ENCODE measurements at regions not wholly inside any gene's neighbourhood (a gene's known extent, or its start where the extent isn't known, plus 50 kb on each side); places are given as distances from the start of the nearest gene placed in this dataset.
"Not testable (repeated sequence)": the region's sequence is repeated elsewhere in the genome, so short reads cannot be mapped to it uniquely, and the experiment has no call there.

DNA sequence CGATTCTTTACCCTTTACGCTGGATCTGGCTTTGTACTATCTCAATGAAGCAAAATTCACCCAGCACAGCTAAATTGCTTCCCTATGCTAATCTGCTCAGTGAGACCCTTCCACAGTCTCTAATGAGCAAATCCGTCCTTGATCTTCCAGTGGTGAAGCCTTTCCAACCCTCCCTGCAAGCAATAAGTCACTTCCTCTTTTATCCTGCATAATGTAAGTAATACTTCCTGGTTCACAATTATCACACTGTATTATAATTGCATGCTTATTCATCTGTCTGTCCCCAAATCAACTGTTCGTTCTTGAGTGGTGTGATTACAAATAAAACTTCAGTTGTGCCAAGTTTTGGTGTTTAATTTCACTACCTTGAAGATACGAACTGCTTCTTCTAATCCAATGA lies 404.0 kb downstream of the ADCYAP1 start:
- no peaks in the 10 kb centered on the region for H3K27me3 ChIP-seq (ENCODE audit: low read depth, low read length)
- H3K4me3 ChIP-seq (ENCODE audit: low read length), result no peak overlapping the region
- no peak overlapping the region for H3K9ac ChIP-seq (ENCODE audit: low read length)
- no peaks in the 10 kb centered on the region for H4K20me1 ChIP-seq (ENCODE audit: insufficient read depth, low read length)
- H3K27ac ChIP-seq (ENCODE audit: low read length), result no peak overlapping the region
- H3K4me2 ChIP-seq (ENCODE audit: low read length), result no peak overlapping the region
- no peaks in the 10 kb centered on the region for H3K79me2 ChIP-seq (ENCODE audit: low read length)
- H3K9me3 ChIP-seq (ENCODE audit: insufficient read depth, low read length), result no peaks in the 10 kb centered on the region
- H2AFZ ChIP-seq (ENCODE audit: low read depth, low read length), result no peak overlapping the region
- no peak for TF ChIP-seq EZH2phosphoT487 (IDR thresholded peaks at IDR 0.05; ENCODE audit: low read depth)
- TF ChIP-seq, protein P1, sequence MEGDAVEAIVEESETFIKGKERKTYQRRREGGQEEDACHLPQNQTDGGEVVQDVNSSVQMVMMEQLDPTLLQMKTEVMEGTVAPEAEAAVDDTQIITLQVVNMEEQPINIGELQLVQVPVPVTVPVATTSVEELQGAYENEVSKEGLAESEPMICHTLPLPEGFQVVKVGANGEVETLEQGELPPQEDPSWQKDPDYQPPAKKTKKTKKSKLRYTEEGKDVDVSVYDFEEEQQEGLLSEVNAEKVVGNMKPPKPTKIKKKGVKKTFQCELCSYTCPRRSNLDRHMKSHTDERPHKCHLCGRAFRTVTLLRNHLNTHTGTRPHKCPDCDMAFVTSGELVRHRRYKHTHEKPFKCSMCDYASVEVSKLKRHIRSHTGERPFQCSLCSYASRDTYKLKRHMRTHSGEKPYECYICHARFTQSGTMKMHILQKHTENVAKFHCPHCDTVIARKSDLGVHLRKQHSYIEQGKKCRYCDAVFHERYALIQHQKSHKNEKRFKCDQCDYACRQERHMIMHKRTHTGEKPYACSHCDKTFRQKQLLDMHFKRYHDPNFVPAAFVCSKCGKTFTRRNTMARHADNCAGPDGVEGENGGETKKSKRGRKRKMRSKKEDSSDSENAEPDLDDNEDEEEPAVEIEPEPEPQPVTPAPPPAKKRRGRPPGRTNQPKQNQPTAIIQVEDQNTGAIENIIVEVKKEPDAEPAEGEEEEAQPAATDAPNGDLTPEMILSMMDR (IDR thresholded peaks at IDR 0.05; ENCODE audit: low read depth, low read length), result no peak
- H3K36me3 ChIP-seq (replicated peaks; ENCODE audit: low read depth, low read length), result no peaks in the 10 kb centered on the region
- no peaks in the 10 kb centered on the region for H3K4me1 ChIP-seq (ENCODE audit: low read length)

DNA sequence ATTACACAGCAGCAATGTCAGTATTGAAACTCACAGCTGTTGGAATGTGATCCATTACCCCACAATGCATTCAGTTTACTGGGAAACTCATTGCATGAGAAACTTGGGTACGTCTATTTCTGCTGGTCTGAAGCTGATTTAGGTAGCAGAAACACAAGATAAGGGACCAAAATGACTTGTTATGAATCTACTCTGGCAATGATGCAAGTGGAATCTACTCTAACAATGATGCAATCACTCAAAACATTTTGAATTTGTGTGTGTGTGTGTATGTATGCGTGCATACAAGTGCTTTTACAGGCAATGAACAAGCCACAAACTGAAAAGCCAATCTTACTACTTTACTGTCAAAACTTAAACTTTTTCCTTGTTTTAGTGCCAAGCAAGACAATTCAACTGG lies 406.7 kb downstream of the ADCYAP1 start:
- H3K9me3 ChIP-seq (ENCODE audit: insufficient read depth, low read length), result no peaks in the 10 kb centered on the region
- no peak overlapping the region for H2AFZ ChIP-seq (ENCODE audit: low read depth, low read length)
- H3K27me3 ChIP-seq (ENCODE audit: low read depth, low read length), result no peaks in the 10 kb centered on the region
- H4K20me1 ChIP-seq (ENCODE audit: insufficient read depth, low read length), result no peaks in the 10 kb centered on the region
- no peak overlapping the region for H3K9ac ChIP-seq (ENCODE audit: low read length)
- no peaks in the 10 kb centered on the region for H3K79me2 ChIP-seq (ENCODE audit: low read length)
- H3K4me2 ChIP-seq (ENCODE audit: low read length), result no peak overlapping the region
- H3K4me3 ChIP-seq (ENCODE audit: low read length), result no peak overlapping the region
- TF ChIP-seq, protein P1 (IDR thresholded peaks at IDR 0.05; ENCODE audit: low read depth, low read length), result no peak
- TF ChIP-seq EZH2phosphoT487 (IDR thresholded peaks at IDR 0.05; ENCODE audit: low read depth), result no peak
- H3K36me3 ChIP-seq (replicated peaks; ENCODE audit: low read depth, low read length), result no peaks in the 10 kb centered on the region
- no peaks in the 10 kb centered on the region for H3K4me1 ChIP-seq (ENCODE audit: low read length)
- no peak overlapping the region for H3K27ac ChIP-seq (ENCODE audit: low read length)

DNA sequence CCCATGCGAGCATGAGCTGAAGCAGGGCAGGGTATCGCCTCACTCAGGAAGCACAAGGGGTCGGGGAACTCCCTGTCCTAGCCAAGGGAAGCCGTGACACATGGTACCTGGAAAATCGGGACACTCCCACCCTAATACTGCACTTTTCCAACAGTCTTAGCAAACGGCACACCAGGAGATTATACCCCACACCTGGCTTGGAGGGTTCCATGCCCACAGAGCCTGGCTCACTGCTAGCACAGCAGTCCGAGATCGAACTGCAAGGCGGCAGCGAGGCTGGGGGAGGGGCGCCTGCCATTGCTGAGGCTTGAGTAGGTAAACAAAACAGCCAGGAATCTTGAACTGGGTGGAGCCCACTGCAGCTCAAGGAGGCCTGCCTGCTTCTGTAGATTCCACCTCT lies 430.7 kb downstream of the ADCYAP1 start:
- H2AFZ ChIP-seq (ENCODE audit: low read depth, low read length); H3K4me1 ChIP-seq (ENCODE audit: low read length); H4K20me1 ChIP-seq (ENCODE audit: insufficient read depth, low read length); H3K79me2 ChIP-seq (ENCODE audit: low read length); H3K4me3 ChIP-seq (ENCODE audit: low read length); H3K9me3 ChIP-seq (ENCODE audit: insufficient read depth, low read length); H3K36me3 ChIP-seq (replicated peaks; ENCODE audit: low read depth, low read length); H3K27ac ChIP-seq (ENCODE audit: low read length); H3K27me3 ChIP-seq (ENCODE audit: low read depth, low read length); H3K9ac ChIP-seq (ENCODE audit: low read length); H3K4me2 ChIP-seq (ENCODE audit: low read length): not testable (repeated sequence)

DNA sequence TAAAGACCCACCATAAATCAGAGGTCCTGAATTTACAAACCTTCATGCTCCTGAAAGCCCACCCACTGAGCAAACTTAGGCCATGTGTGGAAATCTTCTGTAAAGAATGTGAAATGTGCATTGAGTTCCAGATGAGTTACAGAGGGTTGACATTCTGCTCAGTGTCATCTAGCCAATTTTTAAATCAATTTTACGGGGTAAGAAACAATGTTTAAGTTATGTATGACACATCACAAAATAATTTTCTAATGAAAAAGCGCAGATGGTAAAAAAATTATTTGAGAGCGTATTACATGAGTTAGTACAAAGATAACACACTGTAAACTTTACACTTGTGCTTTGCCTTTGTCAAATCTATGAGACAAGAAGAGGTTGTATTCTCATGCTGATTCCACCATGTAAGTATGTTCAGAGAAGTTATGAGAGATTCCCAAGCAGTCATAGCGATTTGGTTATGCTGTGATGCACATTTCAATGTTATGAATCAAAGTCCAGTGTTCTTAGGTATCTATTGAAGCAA lies 446.3 kb downstream of the ADCYAP1 start:
- H2AFZ ChIP-seq (ENCODE audit: low read depth, low read length), result no peak overlapping the region
- H3K4me1 ChIP-seq (ENCODE audit: low read length), result no peaks in the 10 kb centered on the region
- H4K20me1 ChIP-seq (ENCODE audit: insufficient read depth, low read length), result no peaks in the 10 kb centered on the region; the same call in 1 of the 2 replicates
- H3K79me2 ChIP-seq (ENCODE audit: low read length), result no peaks in the 10 kb centered on the region
- no peak overlapping the region for H3K4me3 ChIP-seq (ENCODE audit: low read length)
- TF ChIP-seq EZH2phosphoT487 (IDR thresholded peaks at IDR 0.05; ENCODE audit: low read depth), result no peak
- TF ChIP-seq, protein P1 (IDR thresholded peaks at IDR 0.05; ENCODE audit: low read depth, low read length), result no peak
- no peak overlapping the region for H3K9ac ChIP-seq (ENCODE audit: low read length)
- H3K4me2 ChIP-seq (ENCODE audit: low read length), result no peak overlapping the region
- no peaks in the 10 kb centered on the region for H3K27me3 ChIP-seq (ENCODE audit: low read depth, low read length)
- H3K9me3 ChIP-seq (ENCODE audit: insufficient read depth, low read length), result no peaks in the 10 kb centered on the region
- H3K36me3 ChIP-seq (replicated peaks; ENCODE audit: low read depth, low read length), result no peaks in the 10 kb centered on the region
- no peak overlapping the region for H3K27ac ChIP-seq (ENCODE audit: low read length)

DNA sequence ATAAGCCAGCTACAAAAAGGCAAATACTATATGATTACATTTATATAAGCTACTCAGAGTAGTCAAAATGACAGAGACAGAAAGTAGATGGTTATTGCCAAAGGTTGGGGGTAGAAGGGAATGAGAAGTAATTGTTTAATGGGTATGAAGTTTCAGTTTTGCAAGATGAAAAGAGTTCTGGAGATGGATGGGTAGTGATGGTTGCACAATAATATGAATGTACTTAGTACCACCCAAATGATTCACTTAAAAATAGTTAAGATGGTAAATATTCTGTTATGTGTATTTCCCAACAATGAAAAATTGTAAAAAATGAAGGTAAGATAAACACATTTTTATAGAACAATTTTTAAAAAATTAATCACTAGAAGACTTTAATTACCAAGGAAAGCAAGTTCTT lies 448.4 kb downstream of the ADCYAP1 start:
- no peak for TF ChIP-seq EZH2phosphoT487 (IDR thresholded peaks at IDR 0.05; ENCODE audit: low read depth)
- TF ChIP-seq, protein P1 (IDR thresholded peaks at IDR 0.05; ENCODE audit: low read depth, low read length), result no peak
- H4K20me1 ChIP-seq (ENCODE audit: insufficient read depth, low read length), result no peaks in the 10 kb centered on the region
- no peaks in the 10 kb centered on the region for H3K36me3 ChIP-seq (replicated peaks; ENCODE audit: low read depth, low read length)
- H3K9ac ChIP-seq (ENCODE audit: low read length), result no peak overlapping the region
- no peaks in the 10 kb centered on the region for H3K9me3 ChIP-seq (ENCODE audit: insufficient read depth, low read length)
- H3K27me3 ChIP-seq (ENCODE audit: low read depth, low read length), result no peaks in the 10 kb centered on the region
- H3K4me3 ChIP-seq (ENCODE audit: low read length), result no peak overlapping the region
- no peaks in the 10 kb centered on the region for H3K4me1 ChIP-seq (ENCODE audit: low read length)
- no peak overlapping the region for H2AFZ ChIP-seq (ENCODE audit: low read depth, low read length)
- H3K4me2 ChIP-seq (ENCODE audit: low read length), result no peak overlapping the region
- no peak overlapping the region for H3K27ac ChIP-seq (ENCODE audit: low read length)
- H3K79me2 ChIP-seq (ENCODE audit: low read length), result no peaks in the 10 kb centered on the region

Measured in OCI-LY3 (cell line).